Suppressor macrophage treated with lipopolysaccharide for 1 hour (primary cell): ENCODE measurements at regions not wholly inside any gene's neighbourhood (a gene's known extent, or its start where the extent isn't known, plus 50 kb on each side); places are given as distances from the start of the nearest gene placed in this dataset.

ENCODE experiments used
- DNase-seq, 3 donors: peaks; one replicate each; pipeline ENCODE4 v3.0.0-alpha.2; 2020 to 2022

GRCh38 chr9:26477963-26478362 is 414.6 kb downstream of the CAAP1 start:
- DNase-seq: no peak

GRCh38 chr9:26471261-26471660 is 421.3 kb downstream of the CAAP1 start:
- DNase-seq: no peak

GRCh38 chr9:26470284-26470683 is 422.3 kb downstream of the CAAP1 start:
- no peak for DNase-seq

GRCh38 chr9:26463837-26464236 is 428.8 kb downstream of the CAAP1 start:
- DNase-seq: no peak

- no peak for DNase-seq
Measured at GRCh38 chr9:26462751-26463150, 429.9 kb downstream of the CAAP1 start.

- no peak for DNase-seq
Measured at GRCh38 chr9:26462213-26462612, 430.4 kb downstream of the CAAP1 start.

GRCh38 chr9:26460624-26461023 is 432.0 kb downstream of the CAAP1 start:
- DNase-seq: no peak

GRCh38 chr9:26459959-26460358 is 432.6 kb downstream of the CAAP1 start:
- DNase-seq: no peak

- no peak for DNase-seq
Measured at GRCh38 chr9:26458054-26458453, 434.5 kb downstream of the CAAP1 start.

- DNase-seq: no peak
Measured at GRCh38 chr9:26457151-26457550, 435.5 kb downstream of the CAAP1 start.

- no peak for DNase-seq
Measured at GRCh38 chr9:26439061-26439624, 453.5 kb downstream of the CAAP1 start.

- DNase-seq: no peak
Measured at GRCh38 chr9:26437056-26437711, 455.4 kb downstream of the CAAP1 start.

GRCh38 chr9:26426551-26427131 is 466.0 kb downstream of the CAAP1 start:
- DNase-seq: no peak

- DNase-seq: no peak
Measured at GRCh38 chr9:26418480-26418879, 474.1 kb downstream of the CAAP1 start.

GRCh38 chr9:26415528-26415927 is 477.1 kb downstream of the CAAP1 start:
- DNase-seq: no peak

- no peak for DNase-seq
Measured at GRCh38 chr9:26413611-26414010, 479.0 kb downstream of the CAAP1 start.

GRCh38 chr9:26412446-26412845 is 480.2 kb downstream of the CAAP1 start:
- DNase-seq: no peak

- no peak for DNase-seq
Measured at GRCh38 chr9:26406676-26407075, 485.9 kb downstream of the CAAP1 start.

GRCh38 chr9:26399556-26399955 is 493.0 kb downstream of the CAAP1 start:
- no peak for DNase-seq

GRCh38 chr9:26394025-26394424 is 498.6 kb downstream of the CAAP1 start:
- no peak for DNase-seq

GRCh38 chr9:26392639-26393038 is 500.0 kb downstream of the CAAP1 start:
- DNase-seq: no peak

- DNase-seq: no peak
Measured at GRCh38 chr9:26391036-26391435, 501.6 kb downstream of the CAAP1 start.

GRCh38 chr9:26375448-26375847 is 517.2 kb downstream of the CAAP1 start:
- no peak for DNase-seq

GRCh38 chr9:26373616-26374015 is 519.0 kb downstream of the CAAP1 start:
- no peak for DNase-seq

- DNase-seq: no peak
Measured at GRCh38 chr9:26371236-26371635, 521.4 kb downstream of the CAAP1 start.
